ENCODE measurements at regions not wholly inside any gene's neighbourhood (a gene's known extent, or its start where the extent isn't known, plus 50 kb on each side); places are given as distances from the start of the nearest gene placed in this dataset.

GRCh38 chr10:53441843-53442242 lies 669.3 kb upstream of the MBL2 start:
- Histone ChIP-seq H3K56ac (ENCODE audit: insufficient read length, low read depth, low read length) (no peak overlapping the region), H3K79me2 (ENCODE audit: insufficient read depth, low read length) (no peaks in the 10 kb centered on the region), H3K9me3 (ENCODE audit: control insufficient read depth, low read depth, low read length) (no peaks in the 10 kb centered on the region), H4K5ac (ENCODE audit: insufficient read length, low read depth, low read length) (no peak overlapping the region), H2BK120ac (ENCODE audit: low read depth, low read length, poor library complexity, severe bottlenecking) (no peak overlapping the region), H3K79me1 (ENCODE audit: insufficient read depth, low read depth, low read length, poor library complexity, severe bottlenecking) (no peaks in the 10 kb centered on the region), H2AFZ (ENCODE audit: low read length) (no peak overlapping the region), H2AK5ac (ENCODE audit: insufficient read length, low read length) (no peak overlapping the region), H4K20me1 (ENCODE audit: control insufficient read depth, insufficient read depth, insufficient read length) (no peaks in the 10 kb centered on the region), H3T11ph (ENCODE audit: low read length) (no peak overlapping the region), H2BK15ac (ENCODE audit: low read depth, low read length) (no peak overlapping the region), H2BK12ac (ENCODE audit: insufficient read length, low read depth, low read length) (no peak overlapping the region), H3K14ac (ENCODE audit: insufficient read depth, low read length) (no peak overlapping the region), H3K27ac (ENCODE audit: insufficient read length, low read depth, low read length) (no peak overlapping the region), H3K4me2 (ENCODE audit: insufficient read depth, insufficient read length, low read length) (no peak overlapping the region), H3K23me2 (ENCODE audit: insufficient read length, low read depth, low read length, poor library complexity, severe bottlenecking) (no peaks in the 10 kb centered on the region), H2BK5ac (ENCODE audit: insufficient read length, low read length) (no peak overlapping the region), H4K91ac (ENCODE audit: insufficient read length, low read depth, low read length) (no peak overlapping the region), H2BK20ac (ENCODE audit: low read depth, low read length, poor library complexity, severe bottlenecking) (no peak overlapping the region), H3K23ac (ENCODE audit: insufficient read length, low read depth, low read length) (no peak overlapping the region), H3K4me1 (ENCODE audit: insufficient read depth, low read length) (no peaks in the 10 kb centered on the region), H3K27me3 (ENCODE audit: insufficient read depth, low read length) (no peaks in the 10 kb centered on the region), H3K4ac (ENCODE audit: low read depth, low read length) (no peak overlapping the region), H4K8ac (replicated peaks; ENCODE audit: insufficient read length, low read depth, low read length) (no peak overlapping the region), H3K18ac (ENCODE audit: insufficient read length, low read depth, low read length) (no peak overlapping the region), H3K9ac (ENCODE audit: extremely low read depth, insufficient read length, low read length) (no peak overlapping the region)
- Mint-ChIP-seq H3K9me3 (peaks cover 17 to 18% of the 10 kb centered on the region in 2 experiments), H3K36me3 (ENCODE audit: insufficient read depth in 1 of 3, low read depth in 3 of 3) (peaks cover 6 to 23% (median 15%) of the 10 kb centered on the region in 3 experiments), H3K27ac (no peak overlapping the region), H3K27me3 (ENCODE audit: low read depth) (no peaks in the 10 kb centered on the region), H3K4me3 (no peak overlapping the region), H3K4me1 (peaks cover 12 to 17% of the 10 kb centered on the region in 2 experiments)
- no CpG with 5 or more reads among the region's 1 CpG for WGBS (ENCODE audit: extremely low coverage, insufficient read length, low lambda C conversion rate)
- no peak for DNase-seq
- no peak for TF ChIP-seq CTCF (conservative IDR thresholded peaks at IDR 0.05)
